ENCODE measurements at regions not wholly inside any gene's neighbourhood (a gene's known extent, or its start where the extent isn't known, plus 50 kb on each side); places are given as distances from the start of the nearest gene placed in this dataset.

- ChIA-PET POLR2A (no interaction called here), CTCF (ENCODE audit: unreplicated experiment) (no interaction called here)
- intact Hi-C loops (cut with micrococcal nuclease; ENCODE audit: unreplicated experiment) = no loop called here
- Histone ChIP-seq H4K20me1 (ENCODE audit: insufficient read depth, low read length) (no peaks in the 10 kb centered on the region), H3K9me2 (ENCODE audit: insufficient read depth, low read length) (no peaks in the 10 kb centered on the region), H3K79me2 (ENCODE audit: insufficient read depth, low read depth, low read length) (no peaks in the 10 kb centered on the region), H3K4me1 (ENCODE audit: insufficient read depth, low read length, poor library complexity, severe bottlenecking) (no peaks in the 10 kb centered on the region), H3K4me3 (ENCODE audit: low read depth, low read length, poor library complexity, severe bottlenecking) (no peak overlapping the region), H3K9me3 (ENCODE audit: low read length) (no peaks in the 10 kb centered on the region), H3K27ac (ENCODE audit: low read depth, low read length, poor library complexity, severe bottlenecking) (no peak overlapping the region), H3K36me3 (ENCODE audit: insufficient read depth, low read length) (no peaks in the 10 kb centered on the region), H2AFZ (ENCODE audit: low read length) (no peak overlapping the region), H3K4me2 (ENCODE audit: low read length) (no peak overlapping the region)
- BruUV-seq (replicated peaks) = no TSS peak
- no peak for TF ChIP-seq CTCF (conservative IDR thresholded peaks at IDR 0.05; ENCODE audit: low read length)
- no peak for TF ChIP-seq EZH2phosphoT487 (IDR thresholded peaks at IDR 0.05; ENCODE audit: borderline replicate concordance, low read depth, low read length)
- DNase-seq (ENCODE audit: low spot score) = no peak
Observed at GRCh38 chr19:31538879-31539278, 189.6 kb upstream of the TSHZ3 start.

DNA sequence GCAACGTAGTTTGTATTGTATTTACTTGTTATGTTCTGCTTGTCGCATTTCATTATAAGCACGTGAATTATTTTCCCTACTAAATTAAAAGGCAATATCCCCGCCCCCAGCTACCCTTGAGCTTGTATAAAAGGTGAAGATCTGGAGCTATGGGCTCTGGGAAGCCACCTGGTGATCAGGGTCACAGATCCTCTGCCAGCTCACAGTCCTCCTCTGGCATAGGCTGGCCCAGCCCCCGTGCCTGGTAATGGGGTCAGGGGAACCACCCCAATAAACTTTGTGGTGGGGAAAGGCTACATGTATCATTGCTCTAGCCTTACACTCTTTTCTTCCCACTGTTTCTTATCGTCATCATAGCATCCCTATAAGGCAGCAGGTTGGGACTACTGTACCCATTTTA lies 190.2 kb upstream of the TSHZ3 start:
- ChIA-PET CTCF (ENCODE audit: unreplicated experiment) (no interaction called here), POLR2A (no interaction called here)
- no TSS peak for BruUV-seq (replicated peaks)
- Histone ChIP-seq H3K36me3 (ENCODE audit: insufficient read depth, low read length) (no peaks in the 10 kb centered on the region), H3K4me1 (ENCODE audit: insufficient read depth, low read length, poor library complexity, severe bottlenecking) (no peaks in the 10 kb centered on the region), H3K4me2 (ENCODE audit: low read length) (no peak overlapping the region), H2AFZ (ENCODE audit: low read length) (no peak overlapping the region), H3K79me2 (ENCODE audit: insufficient read depth, low read depth, low read length) (no peaks in the 10 kb centered on the region), H3K4me3 (ENCODE audit: low read depth, low read length, poor library complexity, severe bottlenecking) (no peak overlapping the region), H3K9me2 (ENCODE audit: insufficient read depth, low read length) (no peaks in the 10 kb centered on the region), H3K9me3 (ENCODE audit: low read length) (no peaks in the 10 kb centered on the region), H4K20me1 (ENCODE audit: insufficient read depth, low read length) (no peaks in the 10 kb centered on the region), H3K27ac (ENCODE audit: low read depth, low read length, poor library complexity, severe bottlenecking) (no peak overlapping the region)
- intact Hi-C loops (cut with micrococcal nuclease; ENCODE audit: unreplicated experiment) = no loop called here
- DNase-seq (ENCODE audit: low spot score) = no peak
- no peak for TF ChIP-seq CTCF (conservative IDR thresholded peaks at IDR 0.05; ENCODE audit: low read length)
- TF ChIP-seq EZH2phosphoT487 (IDR thresholded peaks at IDR 0.05; ENCODE audit: borderline replicate concordance, low read depth, low read length) = no peak

GRCh38 chr19:31541396-31541795 lies 192.2 kb upstream of the TSHZ3 start:
- BruUV-seq (replicated peaks) = no TSS peak
- H3K36me3 ChIP-seq (ENCODE audit: insufficient read depth, low read length) = no peaks in the 10 kb centered on the region
- ChIA-PET POLR2A (no interaction called here), CTCF (ENCODE audit: unreplicated experiment) (no interaction called here)
- no peak overlapping the region for H3K4me3 ChIP-seq (ENCODE audit: low read depth, low read length, poor library complexity, severe bottlenecking)
- no peaks in the 10 kb centered on the region for H4K20me1 ChIP-seq (ENCODE audit: insufficient read depth, low read length)
- no peak overlapping the region for H3K27ac ChIP-seq (ENCODE audit: low read depth, low read length, poor library complexity, severe bottlenecking)
- no peaks in the 10 kb centered on the region for H3K9me3 ChIP-seq (ENCODE audit: low read length)
- H2AFZ ChIP-seq (ENCODE audit: low read length) = no peak overlapping the region
- intact Hi-C loops (cut with micrococcal nuclease; ENCODE audit: unreplicated experiment) = no loop called here
- DNase-seq (ENCODE audit: low spot score) = no peak
- TF ChIP-seq EZH2phosphoT487 (IDR thresholded peaks at IDR 0.05; ENCODE audit: borderline replicate concordance, low read depth, low read length) (no peak), CTCF (conservative IDR thresholded peaks at IDR 0.05; ENCODE audit: low read length) (no peak)
- H3K4me1 ChIP-seq (ENCODE audit: insufficient read depth, low read length, poor library complexity, severe bottlenecking) = no peaks in the 10 kb centered on the region
- H3K4me2 ChIP-seq (ENCODE audit: low read length) = no peak overlapping the region
- no peaks in the 10 kb centered on the region for H3K9me2 ChIP-seq (ENCODE audit: insufficient read depth, low read length)
- no peaks in the 10 kb centered on the region for H3K79me2 ChIP-seq (ENCODE audit: insufficient read depth, low read depth, low read length)
